CD14-positive monocyte (primary cell): ENCODE measurements at regions not wholly inside any gene's neighbourhood (a gene's known extent, or its start where the extent isn't known, plus 50 kb on each side); places are given as distances from the start of the nearest gene placed in this dataset.

Source experiments
- DNase-seq, 3 donors: peaks; one replicate each; pipeline ENCODE4 v3.0.0-alpha.2; 2011 to 2022
- H2AFZ ChIP-seq: 2 replicates; pipeline ENCODE4 v1.6.0; 2012; ENCODE audit warnings: mild to moderate bottlenecking, low read depth, low read length, inconsistent platforms; ENCODE audit not compliant: insufficient read depth, poor library complexity, severe bottlenecking
- H3K27ac ChIP-seq, 2 donors: 1 replicate in 1 of 2; 2 replicates in 1 of 2; pipeline ENCODE4 v1.5.1; 2012 to 2013; ENCODE audit warnings: low read length in 2 of 2, control low read depth in 1 of 2, inconsistent platforms in 1 of 2, low read depth in 1 of 2, mild to moderate bottlenecking in 1 of 2
- H3K27me3 ChIP-seq, 2 donors: one replicate each; pipeline versions ENCODE4 v1.6.0 to v1.6.1; 2011 to 2013; ENCODE audit warnings: low read length in 2 of 2; ENCODE audit not compliant: control insufficient read depth in 2 of 2, insufficient read depth in 2 of 2
- H3K36me3 ChIP-seq, 2 donors: replicated peaks in 1 of 2; 1 replicate in 1 of 2; 2 replicates in 1 of 2; pipeline versions ENCODE4 v1.5.1 to v1.6.1; 2012 to 2013; ENCODE audit warnings: low read length in 2 of 2, control low read depth in 1 of 2, inconsistent platforms in 1 of 2, mild to moderate bottlenecking in 1 of 2; ENCODE audit not compliant: insufficient read depth in 2 of 2, control insufficient read depth in 1 of 2
- H3K4me1 ChIP-seq, 2 donors: 1 replicate in 1 of 2; 2 replicates in 1 of 2; pipeline versions ENCODE4 v1.5.1 to v1.6.1; 2012 to 2013; ENCODE audit warnings: low read length in 2 of 2, control low read depth in 1 of 2, inconsistent platforms in 1 of 2, mild to moderate bottlenecking in 1 of 2, moderate library complexity in 1 of 2; ENCODE audit not compliant: insufficient read depth in 2 of 2, control insufficient read depth in 1 of 2
- H3K4me2 ChIP-seq: replicated peaks from 2 replicates; pipeline ENCODE3; 2012; ENCODE audit warnings: low read length, moderate library complexity, mild to moderate bottlenecking; ENCODE audit not compliant: poor library complexity, severe bottlenecking; ENCODE audit errors: extremely low read depth
- H3K4me3 ChIP-seq, 3 experiments: fragments of 200-600 bp in 1 of 3; sonication (generic) in 1 of 3; replicated peaks in 1 of 3; 1 replicate in 2 of 3; 2 replicates in 1 of 3; pipeline ENCODE4 v1.5.1; 2011 to 2013; ENCODE audit warnings: low read length in 3 of 3, mild to moderate bottlenecking in 3 of 3, control low read depth in 2 of 3, low read depth in 2 of 3, inconsistent platforms in 1 of 3, moderate library complexity in 1 of 3
- H3K79me2 ChIP-seq: 2 replicates; pipeline ENCODE4 v1.6.0; 2012; ENCODE audit warnings: mild to moderate bottlenecking, control low read depth, inconsistent platforms, low read length, moderate library complexity; ENCODE audit not compliant: insufficient read depth
- H3K9ac ChIP-seq: 2 replicates; pipeline ENCODE4 v1.6.0; 2017; ENCODE audit warnings: low read length, mild to moderate bottlenecking; ENCODE audit not compliant: insufficient read depth, poor library complexity, severe bottlenecking
- H3K9me3 ChIP-seq, 2 donors: replicated peaks in 1 of 2; 1 replicate in 1 of 2; 2 replicates in 1 of 2; pipeline versions ENCODE4 v1.5.1 to v1.6.1; 2012 to 2013; ENCODE audit warnings: low read length in 2 of 2, control low read depth in 1 of 2; ENCODE audit not compliant: control insufficient read depth in 1 of 2, insufficient read depth in 1 of 2
- H4K20me1 ChIP-seq: 2 replicates; pipeline ENCODE4 v1.6.0; 2012; ENCODE audit warnings: mild to moderate bottlenecking, low read length, control low read depth, moderate library complexity; ENCODE audit not compliant: insufficient read depth
- H3K27ac Mint-ChIP-seq, 7 donors: one replicate each; pipeline ENCODE4 v1.8.0; 2020; ENCODE audit warnings: mild to moderate bottlenecking in 7 of 7, mixed read lengths in 7 of 7, moderate library complexity in 6 of 7, inconsistent platforms in 2 of 7
- H3K27me3 Mint-ChIP-seq, 3 donors: one replicate each; pipeline ENCODE4 v1.8.0; 2021 to 2022; ENCODE audit warnings: low read depth in 3 of 3, mild to moderate bottlenecking in 3 of 3, mixed read lengths in 3 of 3, moderate library complexity in 3 of 3, inconsistent platforms in 1 of 3
- H3K36me3 Mint-ChIP-seq, 2 donors: one replicate each; pipeline ENCODE4 v1.8.0; 2020; ENCODE audit warnings: mixed read lengths in 2 of 2, inconsistent platforms in 1 of 2, mild to moderate bottlenecking in 1 of 2
- H3K4me1 Mint-ChIP-seq: one replicate; pipeline ENCODE4 v1.8.0; 2020; ENCODE audit warnings: mild to moderate bottlenecking, mixed read lengths
- H3K4me3 Mint-ChIP-seq, 2 donors: one replicate each; pipeline ENCODE4 v1.8.0; 2020; ENCODE audit warnings: mild to moderate bottlenecking in 2 of 2, mixed read lengths in 2 of 2, moderate library complexity in 1 of 2
- H3K9me3 Mint-ChIP-seq, 7 donors: one replicate each; pipeline ENCODE4 v1.8.0; 2020 to 2022; ENCODE audit warnings: mixed read lengths in 7 of 7, mild to moderate bottlenecking in 6 of 7, moderate library complexity in 6 of 7, inconsistent platforms in 2 of 7
- CTCF ChIP-seq: fragments of 200-600 bp; IDR thresholded peaks from one replicate; pipeline ENCODE4 v1.8.0; 2022; ENCODE audit warnings: antibody characterized with exemption, mild to moderate bottlenecking
- WGBS: methylation state at CpG from one replicate; pipeline ENCODE4 v1.1.5; 2013; ENCODE audit warnings: missing lambda C conversion rate; ENCODE audit not compliant: insufficient coverage; 5-methylcytosine and 5-hydroxymethylcytosine counted together
- intact Hi-C, 2 donors: fragments of 100-400 bp; cut with micrococcal nuclease; formaldehyde crosslinking; loops; one replicate each; pipeline versions ENCODE4 v1.15.0 to v1.15.1; 2023

- 94% methylated on average over 2 of the region's 5 CpGs for WGBS
- Histone ChIP-seq H3K4me2 (no peak overlapping the region), H3K9ac (no peak overlapping the region), H3K36me3 (no peaks in the 10 kb centered on the region), H2AFZ (no peak overlapping the region), H3K79me2 (no peaks in the 10 kb centered on the region), H3K27ac (no peak overlapping the region), H3K27me3 (no peaks in the 10 kb centered on the region), H3K4me3 (no peak overlapping the region), H4K20me1 (no peaks in the 10 kb centered on the region), H3K9me3 (no peaks in the 10 kb centered on the region), H3K4me1 (no peaks in the 10 kb centered on the region)
- Mint-ChIP-seq H3K4me3 (no peak overlapping the region), H3K27me3 (peaks cover 0 to 2% (median 2%) of the 10 kb centered on the region in 3 donors), H3K27ac (no peak overlapping the region), H3K36me3 (no peaks in the 10 kb centered on the region), H3K9me3 (peaks cover 0 to 6% (median 2%) of the 10 kb centered on the region in 7 donors), H3K4me1 (no peaks in the 10 kb centered on the region)
- intact Hi-C loops, result no loop called here
- DNase-seq, result no peak
- TF ChIP-seq CTCF, result no peak
These were observed 301.8 kb upstream of the MTNR1B start for GRCh38 chr11:92667486-92668152.

GRCh38 chr11:92670308-92670890, 299.1 kb upstream of the MTNR1B start:
- Mint-ChIP-seq H3K4me1 (no peaks in the 10 kb centered on the region), H3K4me3 (no peak overlapping the region), H3K27ac (no peak overlapping the region), H3K36me3 (no peaks in the 10 kb centered on the region), H3K27me3 (peaks cover 0 to 2% (median 0%) of the 10 kb centered on the region in 3 donors), H3K9me3 (peaks cover 0 to 5% (median 2%) of the 10 kb centered on the region in 7 donors)
- Histone ChIP-seq H4K20me1 (no peaks in the 10 kb centered on the region), H3K27me3 (no peaks in the 10 kb centered on the region), H3K79me2 (no peaks in the 10 kb centered on the region), H3K4me3 (no peak overlapping the region), H2AFZ (no peak overlapping the region), H3K4me2 (no peak overlapping the region), H3K4me1 (no peaks in the 10 kb centered on the region), H3K9ac (no peak overlapping the region), H3K36me3 (no peaks in the 10 kb centered on the region), H3K9me3 (no peaks in the 10 kb centered on the region), H3K27ac (no peak overlapping the region)
- TF ChIP-seq CTCF, result no peak
- no peak for DNase-seq
- intact Hi-C loops, result no loop called here
- WGBS, result no CpG with 5 or more reads among the region's 3 CpGs
